Activated CD8-positive, alpha-beta memory T cell treated with anti-CD3 and anti-CD28 coated beads, Interleukin-2, amount 10 ng/mL, durations not matched to agents 7 days and 5 days (primary cell): ENCODE measurements at regions not wholly inside any gene's neighbourhood (a gene's known extent, or its start where the extent isn't known, plus 50 kb on each side); places are given as distances from the start of the nearest gene placed in this dataset.
"Not testable (repeated sequence)": the region's sequence is repeated elsewhere in the genome, so short reads cannot be mapped to it uniquely, and the experiment has no call there.

ENCODE experiments used
- ATAC-seq: fragments of 150-1000 bp; cut with Tn5 transposase; one replicate; pipeline ENCODE4 v1.10.0; 2021; ENCODE audit warnings: moderate library complexity
- CTCF ChIA-PET: fragments of 350-600 bp; sonication (Branson Sonifier 250); formaldehyde crosslinking; loops from one replicate; lab custom pipeline; 2021; ENCODE audit warnings: antibody characterized with exemption; lab: Charles Lee
- DNase-seq: peaks from one replicate; pipeline ENCODE4 v3.0.0-alpha.2; 2020
- H3K27ac Mint-ChIP-seq: one replicate; pipeline ENCODE4 v1.8.0; 2021; ENCODE audit warnings: mild to moderate bottlenecking, mixed read lengths
- H3K27me3 Mint-ChIP-seq: one replicate; pipeline ENCODE4 v1.8.0; 2021; ENCODE audit warnings: mixed read lengths
- H3K36me3 Mint-ChIP-seq: one replicate; pipeline ENCODE4 v1.8.0; 2021; ENCODE audit warnings: mild to moderate bottlenecking, mixed read lengths
- H3K4me1 Mint-ChIP-seq: one replicate; pipeline ENCODE4 v1.8.0; 2021; ENCODE audit warnings: mixed read lengths
- H3K4me3 Mint-ChIP-seq: one replicate; pipeline ENCODE4 v1.8.0; 2021; ENCODE audit warnings: mild to moderate bottlenecking, moderate library complexity, mixed read lengths
- H3K9me3 Mint-ChIP-seq: one replicate; pipeline ENCODE4 v1.8.0; 2022; ENCODE audit warnings: low read depth, mixed read lengths

- Mint-ChIP-seq H3K9me3 (no peaks in the 10 kb centered on the region), H3K27ac (no peak overlapping the region), H3K4me3 (no peak overlapping the region), H3K36me3 (no peaks in the 10 kb centered on the region), H3K4me1 (no peaks in the 10 kb centered on the region), H3K27me3 (no peaks in the 10 kb centered on the region)
- ATAC-seq = no peak
- no peak for DNase-seq
- CTCF ChIA-PET = interaction anchor here (1.0 kb wide), 1 partner anchor 9 kb away, joined by 3 read pairs; no protein-coding TSS in a partner anchor
Observed at GRCh38 chr12:67765776-67766766, 117.5 kb downstream of the DYRK2 start.

GRCh38 chr12:67772267-67773169 lies 124.0 kb downstream of the DYRK2 start:
- ATAC-seq (no peak), DNase-seq (no peak)
- CTCF ChIA-PET = no interaction called here
- Mint-ChIP-seq H3K9me3 (peaks cover 2% of the 10 kb centered on the region), H3K27me3 (no peaks in the 10 kb centered on the region), H3K27ac (no peak overlapping the region), H3K36me3 (no peaks in the 10 kb centered on the region), H3K4me3 (no peak overlapping the region), H3K4me1 (no peaks in the 10 kb centered on the region)

GRCh38 chr12:67773896-67774295 lies 125.4 kb downstream of the DYRK2 start:
- H3K27ac Mint-ChIP-seq = no peak overlapping the region
- DNase-seq (no peak), ATAC-seq (no peak)
- no peaks in the 10 kb centered on the region for H3K27me3 Mint-ChIP-seq
- peaks cover 2% of the 10 kb centered on the region for H3K9me3 Mint-ChIP-seq
- H3K4me3 Mint-ChIP-seq = no peak overlapping the region
- CTCF ChIA-PET = no interaction called here
- H3K4me1 Mint-ChIP-seq = no peaks in the 10 kb centered on the region
- H3K36me3 Mint-ChIP-seq = no peaks in the 10 kb centered on the region

- Mint-ChIP-seq H3K27ac (no peak overlapping the region), H3K4me1 (no peaks in the 10 kb centered on the region), H3K9me3 (peaks cover 2% of the 10 kb centered on the region), H3K36me3 (no peaks in the 10 kb centered on the region), H3K4me3 (no peak overlapping the region), H3K27me3 (no peaks in the 10 kb centered on the region)
- ATAC-seq = no peak
- no peak for DNase-seq
- CTCF ChIA-PET = interaction anchor here (0.8 to 1.0 kb wide), 2 partner anchors 9 to 419 kb away, joined by 3 read pairs; no protein-coding TSS in a partner anchor
Observed at GRCh38 chr12:67774983-67775587, 126.5 kb downstream of the DYRK2 start.

- peaks cover 3% of the 10 kb centered on the region for H3K4me1 Mint-ChIP-seq
- H3K36me3 Mint-ChIP-seq = no peaks in the 10 kb centered on the region
- CTCF ChIA-PET = interaction anchor here (0.6 kb wide), 1 partner anchor 163 kb away, joined by 3 read pairs; no protein-coding TSS in a partner anchor
- DNase-seq (no peak), ATAC-seq (no peak)
- no peak overlapping the region for H3K27ac Mint-ChIP-seq
- H3K9me3 Mint-ChIP-seq = peaks cover 2% of the 10 kb centered on the region
- H3K27me3 Mint-ChIP-seq = no peaks in the 10 kb centered on the region
- H3K4me3 Mint-ChIP-seq = no peak overlapping the region
Observed at GRCh38 chr12:67780580-67781084, 132.1 kb downstream of the DYRK2 start.

- Mint-ChIP-seq H3K4me3 (no peak overlapping the region), H3K9me3 (no peaks in the 10 kb centered on the region), H3K36me3 (no peaks in the 10 kb centered on the region), H3K4me1 (peaks cover 3% of the 10 kb centered on the region), H3K27me3 (no peaks in the 10 kb centered on the region), H3K27ac (no peak overlapping the region)
- ATAC-seq (no peak), DNase-seq (no peak)
- CTCF ChIA-PET = no interaction called here
Observed at GRCh38 chr12:67782573-67782972, 134.0 kb downstream of the DYRK2 start.

GRCh38 chr12:67783393-67783792 lies 134.8 kb downstream of the DYRK2 start:
- Mint-ChIP-seq H3K9me3 (no peaks in the 10 kb centered on the region), H3K4me3 (no peak overlapping the region), H3K27ac (no peak overlapping the region), H3K36me3 (no peaks in the 10 kb centered on the region), H3K4me1 (peaks cover 3% of the 10 kb centered on the region), H3K27me3 (no peaks in the 10 kb centered on the region)
- CTCF ChIA-PET = no interaction called here
- no peak for DNase-seq
- ATAC-seq = no peak

- ATAC-seq (no peak), DNase-seq (no peak)
- CTCF ChIA-PET = interaction anchor here (1.3 kb wide), 1 partner anchor 17 kb away, joined by 3 read pairs; no protein-coding TSS in a partner anchor
- Mint-ChIP-seq H3K4me3 (no peak overlapping the region), H3K9me3 (no peaks in the 10 kb centered on the region), H3K36me3 (no peaks in the 10 kb centered on the region), H3K4me1 (peaks cover 3% of the 10 kb centered on the region), H3K27me3 (no peaks in the 10 kb centered on the region), H3K27ac (no peak overlapping the region)
Observed at GRCh38 chr12:67784831-67785230, 136.3 kb downstream of the DYRK2 start.

GRCh38 chr12:67786086-67786485 lies 137.5 kb downstream of the DYRK2 start:
- CTCF ChIA-PET = no interaction called here
- Mint-ChIP-seq H3K4me3 (no peak overlapping the region), H3K9me3 (no peaks in the 10 kb centered on the region)

GRCh38 chr12:67788118-67788517 lies 139.6 kb downstream of the DYRK2 start:
- Mint-ChIP-seq H3K27me3 (no peaks in the 10 kb centered on the region), H3K9me3 (no peaks in the 10 kb centered on the region)
- CTCF ChIA-PET = interaction anchor here (0.5 kb wide), 1 partner anchor 432 kb away, joined by 4 read pairs; no protein-coding TSS in a partner anchor

More at GRCh38 chr12:67786086-67786485, 137.5 kb downstream of the DYRK2 start:
- H3K36me3 Mint-ChIP-seq = peaks cover 1% of the 10 kb centered on the region
- ATAC-seq = no peak
- peaks cover 3% of the 10 kb centered on the region for H3K4me1 Mint-ChIP-seq
- H3K27me3 Mint-ChIP-seq = no peaks in the 10 kb centered on the region
- H3K27ac Mint-ChIP-seq = no peak overlapping the region
- no peak for DNase-seq

GRCh38 chr12:67789266-67789665 lies 140.7 kb downstream of the DYRK2 start:
- no peaks in the 10 kb centered on the region for H3K27me3 Mint-ChIP-seq
- no peak overlapping the region for H3K4me3 Mint-ChIP-seq
- peaks cover 1% of the 10 kb centered on the region for H3K36me3 Mint-ChIP-seq
- DNase-seq = no peak
- no peak for ATAC-seq
- no peaks in the 10 kb centered on the region for H3K4me1 Mint-ChIP-seq
- no peaks in the 10 kb centered on the region for H3K9me3 Mint-ChIP-seq
- CTCF ChIA-PET = no interaction called here
- H3K27ac Mint-ChIP-seq = no peak overlapping the region

More at GRCh38 chr12:67788118-67788517, 139.6 kb downstream of the DYRK2 start:
- no peak overlapping the region for H3K4me3 Mint-ChIP-seq
- H3K4me1 Mint-ChIP-seq = peaks cover 3% of the 10 kb centered on the region
- ATAC-seq = no peak
- H3K27ac Mint-ChIP-seq = no peak overlapping the region
- DNase-seq = no peak
- peaks cover 1% of the 10 kb centered on the region for H3K36me3 Mint-ChIP-seq

GRCh38 chr12:67790660-67791059 lies 142.1 kb downstream of the DYRK2 start:
- no peaks in the 10 kb centered on the region for H3K4me1 Mint-ChIP-seq
- H3K4me3 Mint-ChIP-seq = no peak overlapping the region
- DNase-seq (no peak), ATAC-seq (no peak)
- H3K27me3 Mint-ChIP-seq = no peaks in the 10 kb centered on the region
- H3K36me3 Mint-ChIP-seq = peaks cover 1% of the 10 kb centered on the region
- CTCF ChIA-PET = no interaction called here
- no peak overlapping the region for H3K27ac Mint-ChIP-seq
- H3K9me3 Mint-ChIP-seq = no peaks in the 10 kb centered on the region

GRCh38 chr12:67791362-67791761 lies 142.8 kb downstream of the DYRK2 start:
- CTCF ChIA-PET, DNase-seq, H3K27ac Mint-ChIP-seq, H3K4me3 Mint-ChIP-seq, H3K27me3 Mint-ChIP-seq, H3K36me3 Mint-ChIP-seq, H3K9me3 Mint-ChIP-seq, H3K4me1 Mint-ChIP-seq, ATAC-seq: not testable (repeated sequence)
